ENCODE measurements at regions not wholly inside any gene's neighbourhood (a gene's known extent, or its start where the extent isn't known, plus 50 kb on each side); places are given as distances from the start of the nearest gene placed in this dataset.
"Not testable (repeated sequence)": the region's sequence is repeated elsewhere in the genome, so short reads cannot be mapped to it uniquely, and the experiment has no call there.

DNA sequence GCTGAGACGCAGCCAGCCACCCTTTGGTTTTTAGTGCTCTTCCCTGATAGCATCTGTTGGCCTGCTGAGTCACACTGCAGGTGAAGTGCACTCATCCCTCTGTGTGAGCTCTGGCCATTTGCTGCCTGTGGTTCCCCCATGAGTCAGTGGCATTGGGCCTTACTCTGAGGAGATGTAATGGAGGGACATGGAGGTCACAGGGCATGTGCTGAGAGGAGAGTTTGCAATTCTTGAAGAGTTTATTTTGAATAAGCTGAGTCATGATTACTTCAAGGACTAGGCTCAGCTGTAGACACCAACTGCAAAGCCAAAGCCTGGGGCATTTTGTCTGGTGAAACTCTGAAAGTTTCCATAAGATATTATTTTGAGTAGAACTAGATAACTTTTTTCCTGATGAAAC lies 200.3 kb downstream of the BCL2L11 start:
- DNase-seq, result not testable (repeated sequence)

DNA sequence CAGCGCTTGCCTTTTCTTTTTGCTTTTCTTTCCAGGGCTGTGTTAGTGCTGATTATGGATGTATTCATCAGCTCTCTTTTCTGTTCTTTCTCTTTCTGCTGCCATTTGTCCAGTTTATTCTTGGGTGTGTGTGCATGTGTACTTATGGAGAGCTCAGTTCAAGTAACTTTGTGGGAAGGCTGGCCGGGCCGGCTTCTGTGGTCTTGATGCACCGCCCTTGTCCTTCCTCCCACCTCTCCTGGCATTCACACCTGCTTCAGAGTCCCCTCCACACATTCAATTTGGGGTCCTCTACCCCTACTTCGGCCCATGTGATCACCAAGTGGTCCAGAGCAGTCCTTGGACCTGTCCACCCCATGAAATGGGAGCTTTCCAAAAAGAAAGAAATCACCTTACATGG lies 202.7 kb downstream of the BCL2L11 start:
- DNase-seq, result not testable (repeated sequence)

DNA sequence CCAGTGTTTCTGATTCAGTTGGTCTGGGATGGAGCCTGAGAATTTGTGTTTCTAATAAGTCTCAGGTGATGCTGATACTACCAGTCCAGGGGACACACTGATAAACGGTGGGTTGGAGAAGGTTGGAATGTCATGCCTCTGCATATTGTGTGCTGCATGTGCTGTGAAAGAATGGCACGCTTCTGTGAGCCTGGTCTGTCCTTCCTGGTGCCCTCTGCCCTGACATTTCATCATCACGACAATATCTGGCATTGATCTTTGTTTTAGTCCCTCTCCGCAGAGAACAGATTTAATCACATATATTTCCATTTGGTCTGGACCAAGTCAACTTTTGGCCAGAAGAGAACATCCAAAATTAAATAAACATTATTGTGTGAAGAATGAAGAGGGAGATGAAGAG lies 207.0 kb downstream of the BCL2L11 start:
- DNase-seq, result not testable (repeated sequence)

DNA sequence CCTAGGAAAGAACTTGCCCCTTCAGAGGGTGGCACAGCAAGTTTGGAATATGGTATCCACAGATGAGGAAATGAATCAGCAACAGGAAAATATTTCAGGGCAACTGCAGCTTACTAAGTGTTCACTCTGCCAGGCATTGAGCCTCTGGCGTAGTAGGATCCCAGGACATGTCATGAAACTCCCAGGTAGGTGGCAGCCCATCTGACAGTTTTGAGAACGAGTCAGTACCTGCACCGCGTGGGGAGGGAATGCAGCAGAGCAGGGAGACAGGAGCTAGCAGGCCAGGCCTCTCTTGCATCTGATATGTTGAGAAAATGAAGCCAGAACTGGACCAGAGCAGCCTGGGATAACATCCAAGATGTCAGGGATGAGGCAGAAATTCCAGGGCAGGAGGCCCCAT lies 208.6 kb downstream of the BCL2L11 start:
- not testable (repeated sequence) for DNase-seq

DNA sequence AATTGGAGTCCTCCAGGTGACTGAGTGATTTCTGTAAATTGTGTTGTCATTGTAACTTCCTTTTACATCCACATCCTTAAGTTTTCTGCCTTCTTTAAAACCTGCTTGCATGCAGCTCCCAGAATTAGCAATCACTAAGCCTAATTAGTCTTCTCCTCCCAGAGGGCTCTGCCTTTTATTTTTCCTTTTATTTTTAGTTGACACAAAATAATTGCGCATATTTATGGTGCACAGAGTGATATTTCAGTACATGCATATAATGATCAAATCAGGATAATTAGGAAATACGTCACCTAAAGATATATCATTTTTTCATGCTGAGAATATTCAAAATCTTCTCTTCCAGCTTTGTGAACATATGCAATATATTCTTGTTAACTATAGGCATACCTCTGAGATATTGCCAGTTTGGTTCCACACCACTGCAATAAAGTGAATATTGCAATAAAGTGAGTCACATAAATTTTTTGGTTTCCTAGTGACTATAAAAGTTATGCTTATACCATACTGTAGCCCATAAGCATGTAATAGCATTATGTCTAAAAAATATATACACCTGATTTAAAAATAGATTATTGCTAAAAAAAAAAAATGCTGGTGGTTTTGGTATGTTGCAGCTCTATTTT lies 210.5 kb downstream of the BCL2L11 start:
- not testable (repeated sequence) for DNase-seq

DNA sequence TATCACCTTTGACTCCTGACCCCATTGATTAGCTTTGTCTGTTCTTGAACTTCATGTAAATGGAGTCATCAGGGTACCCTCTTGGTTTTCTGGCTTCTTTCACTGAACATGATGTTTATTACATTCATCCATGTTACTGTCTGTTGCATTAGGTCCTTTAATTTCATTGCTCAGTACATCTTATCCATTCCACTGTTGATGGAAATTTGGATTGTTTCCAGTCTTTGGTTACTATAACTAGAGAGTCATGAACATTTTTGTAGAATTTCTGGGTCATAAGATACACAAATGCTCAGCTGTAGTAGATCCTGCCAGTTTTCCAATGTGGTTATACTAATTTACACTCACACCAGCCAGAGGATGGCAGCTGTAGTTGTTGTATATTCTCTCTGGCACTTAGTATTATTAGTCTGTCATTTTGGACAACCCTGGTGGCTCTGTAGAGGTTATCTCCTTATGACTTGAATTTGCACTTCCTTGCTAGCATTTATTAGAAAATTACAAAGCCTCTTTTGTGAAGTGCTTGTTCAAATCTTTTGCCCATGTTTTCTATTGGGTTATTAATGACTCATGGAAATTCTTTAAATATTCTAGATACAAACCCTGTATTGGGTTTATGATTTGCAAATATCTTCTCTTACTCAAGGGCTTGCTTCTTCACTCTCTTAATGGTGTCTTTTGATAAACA lies 214.7 kb downstream of the BCL2L11 start:
- not testable (repeated sequence) for DNase-seq

DNA sequence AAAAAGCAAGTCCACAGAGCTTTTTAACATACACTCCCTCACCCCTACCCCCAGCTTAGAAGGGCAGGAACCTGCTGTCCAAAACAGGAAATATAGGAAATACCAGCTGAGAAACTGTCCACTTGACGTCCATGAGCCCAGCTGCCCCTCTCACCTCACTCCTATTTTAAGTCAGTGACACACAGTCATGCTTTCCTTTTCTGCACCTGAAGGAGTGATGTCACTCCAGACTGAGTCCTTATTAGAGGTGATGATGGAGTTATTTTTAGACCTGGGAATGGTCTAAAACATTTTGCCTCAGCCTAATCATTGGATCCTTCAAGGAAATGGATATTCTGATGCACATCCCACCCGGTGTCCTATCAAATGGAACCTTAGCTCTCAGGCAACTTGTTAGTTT lies 217.8 kb downstream of the BCL2L11 start:
- DNase-seq, result not testable (repeated sequence)

DNA sequence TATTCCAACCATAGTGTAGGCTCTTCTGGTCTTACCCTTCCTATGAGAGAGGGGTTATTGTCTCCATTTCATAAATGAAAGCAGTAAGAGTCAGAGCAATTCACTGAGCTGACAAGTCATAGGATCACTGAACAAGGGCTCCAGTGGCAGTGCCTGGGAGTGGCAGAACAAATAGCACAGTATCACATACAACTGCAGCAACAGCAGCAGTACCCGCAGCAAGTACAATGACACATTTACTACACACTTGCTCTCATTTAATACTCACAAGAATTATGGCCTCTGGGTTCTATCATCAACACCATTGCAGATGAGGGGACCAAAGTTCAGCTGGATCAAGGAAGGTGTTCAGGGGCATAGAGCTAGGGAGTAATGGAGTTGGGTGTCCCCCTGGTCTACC lies 218.8 kb downstream of the BCL2L11 start:
- not testable (repeated sequence) for DNase-seq

DNA sequence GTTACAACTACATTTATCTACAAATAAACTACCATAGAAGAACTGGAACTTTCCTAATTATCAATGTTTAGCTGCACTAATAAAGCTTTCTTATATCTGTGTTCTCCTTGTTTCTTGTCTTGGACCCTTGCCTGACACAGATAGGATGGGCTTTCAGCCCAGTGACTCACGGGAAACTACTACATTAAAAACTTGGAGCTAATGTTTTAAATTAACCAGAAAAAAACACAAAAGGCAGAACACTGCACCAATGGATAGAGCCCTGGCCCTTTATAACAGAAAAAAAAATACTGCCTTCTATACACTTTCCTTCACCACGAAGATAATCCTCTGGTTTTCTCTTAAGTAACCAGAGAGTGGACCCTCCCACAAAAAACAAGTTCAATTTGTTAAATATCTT lies 223.9 kb downstream of the BCL2L11 start:
- not testable (repeated sequence) for DNase-seq

DNA sequence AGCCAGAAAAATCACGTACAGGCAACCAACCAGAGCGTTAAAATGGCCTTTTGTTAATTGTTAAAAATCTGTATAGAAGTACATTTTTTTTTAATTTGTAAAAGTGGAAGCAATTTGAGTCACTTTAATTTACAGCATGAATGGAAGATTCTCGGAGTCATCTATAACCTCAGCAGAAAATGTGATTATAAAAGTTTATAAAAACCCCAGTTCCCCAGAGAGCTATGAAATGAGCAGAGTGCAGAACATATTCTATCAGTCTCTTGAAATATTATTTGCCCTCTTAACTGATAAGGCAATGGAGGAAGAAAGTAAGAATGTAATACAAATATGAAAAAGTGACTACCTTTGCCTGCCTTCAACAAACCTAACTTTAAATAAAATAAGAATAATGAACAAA lies 224.7 kb downstream of the BCL2L11 start:
- DNase-seq, result not testable (repeated sequence)

DNA sequence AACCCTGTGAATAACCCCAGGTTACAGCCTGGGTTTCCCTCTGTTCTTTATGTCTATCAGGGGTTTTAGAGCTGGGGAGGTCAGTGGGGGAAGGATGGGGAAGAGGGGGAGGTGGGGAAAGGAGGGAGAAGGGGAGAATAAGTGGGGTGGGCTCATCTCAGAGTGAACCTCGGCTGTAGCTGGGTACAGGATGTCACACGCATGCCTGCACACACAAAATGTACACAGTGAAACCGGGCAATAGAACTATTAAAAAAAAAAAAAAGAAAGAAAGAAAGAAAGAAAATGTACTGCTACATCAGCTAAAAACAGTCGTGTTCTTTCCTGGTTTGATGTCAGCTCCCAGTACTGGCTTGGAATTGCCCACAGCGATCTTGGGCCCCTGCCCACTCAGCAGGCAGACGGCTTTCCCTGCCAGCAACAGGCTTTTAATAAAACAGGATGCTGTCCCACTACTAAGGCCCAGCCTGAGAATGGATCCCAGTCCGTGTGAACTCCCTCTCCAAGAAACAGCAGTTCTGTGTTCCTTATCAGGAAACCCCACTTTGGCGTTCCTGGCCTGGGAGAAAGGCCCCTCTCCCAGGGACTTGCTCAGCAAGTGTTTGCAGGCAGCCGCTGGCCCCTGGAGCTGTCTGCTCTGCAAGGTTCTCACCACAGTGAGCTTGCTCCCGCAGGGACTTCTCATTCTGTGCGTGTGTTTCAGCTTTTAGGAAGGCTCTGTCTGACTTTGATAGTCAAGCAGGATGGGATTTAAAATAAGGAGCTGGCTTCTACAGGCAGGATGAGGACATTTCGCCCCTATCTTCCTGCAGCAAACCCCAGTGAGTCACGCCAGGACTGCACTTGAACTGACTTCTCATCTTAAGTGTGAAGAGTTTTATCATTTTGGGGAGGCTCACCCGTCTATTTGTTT lies 225.6 kb downstream of the BCL2L11 start:
- not testable (repeated sequence) for DNase-seq

DNA sequence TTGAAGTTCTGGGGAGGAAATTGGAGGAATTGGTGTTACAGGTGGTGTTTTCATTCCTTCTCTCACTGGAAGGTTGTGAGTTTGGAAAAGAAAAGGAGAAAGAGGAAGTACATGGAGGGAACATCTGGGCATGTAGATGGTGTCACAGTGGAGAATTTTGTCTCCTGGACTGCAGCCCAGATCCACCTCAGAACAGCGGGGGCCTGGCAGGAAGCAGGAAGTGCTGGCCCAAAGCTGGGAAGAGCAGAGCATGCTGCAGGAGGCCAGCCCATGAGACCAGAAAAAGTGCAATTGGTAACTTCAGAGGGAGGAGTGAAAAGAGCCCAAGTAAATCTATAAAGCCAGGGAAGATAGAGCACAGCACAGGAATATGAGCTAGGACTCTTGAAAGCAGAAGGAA lies 227.0 kb downstream of the BCL2L11 start:
- not testable (repeated sequence) for DNase-seq

DNA sequence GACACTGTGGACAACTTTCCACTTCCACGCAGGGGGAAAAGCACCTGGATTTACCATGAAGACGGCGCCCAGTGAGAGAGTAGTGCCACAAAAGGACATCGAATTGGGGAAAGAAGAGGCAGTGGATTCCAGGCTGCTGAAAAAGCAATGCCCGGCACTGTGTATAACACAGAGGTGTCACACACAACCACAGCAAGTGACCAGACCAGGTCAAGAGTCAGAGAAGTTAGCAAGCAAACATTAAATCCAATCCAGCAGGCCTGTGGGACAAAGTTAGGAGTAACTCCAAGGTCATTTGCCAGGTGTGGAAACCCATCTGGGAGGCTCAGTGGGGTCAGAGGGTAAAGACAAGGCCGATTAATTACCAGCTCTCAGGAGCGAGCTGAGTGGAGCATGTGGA lies 227.6 kb downstream of the BCL2L11 start:
- DNase-seq, result not testable (repeated sequence)

DNA sequence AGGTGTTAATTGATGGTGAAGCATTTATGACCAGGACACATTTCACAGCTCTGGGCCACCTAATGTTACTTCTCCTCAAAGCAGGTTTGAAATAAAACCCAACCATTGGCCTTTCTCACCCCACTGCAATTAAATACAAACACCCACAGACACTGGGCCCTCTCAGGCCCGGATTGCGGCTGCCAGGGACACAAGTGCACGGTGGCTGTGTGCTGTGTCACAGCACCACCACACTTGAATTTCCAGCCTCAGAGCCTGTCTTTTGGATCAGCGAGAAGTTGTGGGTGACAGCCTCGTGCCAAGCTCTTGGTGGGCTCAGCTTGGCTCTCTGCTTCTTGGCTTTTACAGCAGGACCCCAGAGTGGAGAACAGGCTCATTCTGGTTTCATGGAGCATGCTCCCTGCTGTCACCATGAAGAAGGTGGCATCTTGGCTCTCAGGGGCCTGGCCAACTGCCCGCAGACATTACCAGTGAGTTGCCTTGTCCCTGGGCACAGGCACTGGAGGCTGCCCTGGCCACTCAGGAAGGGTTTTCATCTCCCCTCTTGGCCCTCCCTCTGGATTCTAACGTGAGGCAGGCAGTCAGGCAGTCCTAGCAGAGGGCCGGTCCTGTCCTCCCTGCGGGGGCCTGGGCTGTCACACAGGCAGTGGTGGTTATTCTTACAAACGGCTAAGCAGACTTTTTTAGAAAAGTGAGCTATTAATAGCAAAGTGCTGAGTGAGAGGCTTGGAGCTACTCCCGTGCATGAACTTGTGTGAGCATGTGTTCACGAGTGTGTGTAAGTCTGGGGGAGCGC lies 234.5 kb downstream of the BCL2L11 start:
- not testable (repeated sequence) for DNase-seq

DNA sequence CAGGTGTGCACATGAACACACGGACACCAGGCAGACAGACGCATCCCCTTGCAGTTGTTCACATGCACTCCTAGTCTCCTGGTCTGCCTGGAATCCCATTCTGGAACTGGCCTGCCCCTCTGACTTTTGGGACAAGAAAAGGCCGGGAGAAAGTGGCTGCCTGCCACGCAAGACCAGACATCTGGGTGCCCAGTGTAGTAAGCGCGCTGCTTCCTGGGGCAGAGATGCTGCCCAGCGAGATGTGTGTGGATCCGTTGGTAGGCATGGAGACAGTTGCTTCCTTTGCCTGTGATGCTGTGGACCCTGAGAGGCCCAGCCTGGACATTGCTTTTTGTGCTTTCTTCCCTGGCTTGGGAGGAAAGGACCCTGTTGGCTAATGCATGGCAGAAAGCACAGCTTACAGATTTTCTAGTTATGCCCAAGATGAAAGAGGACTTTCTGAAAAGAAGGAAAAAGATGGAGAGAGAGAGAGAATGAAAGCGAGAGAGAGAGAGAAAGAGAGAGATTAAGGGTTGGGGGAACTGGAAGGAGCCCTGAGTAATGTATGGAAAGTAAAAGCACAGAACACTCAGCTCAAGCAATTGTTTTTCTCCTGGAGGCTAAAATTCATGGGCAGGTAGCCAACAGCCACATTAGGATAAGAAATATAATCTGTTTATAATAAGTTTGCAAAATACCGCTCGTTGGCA lies 235.3 kb downstream of the BCL2L11 start:
- DNase-seq, result not testable (repeated sequence)

DNA sequence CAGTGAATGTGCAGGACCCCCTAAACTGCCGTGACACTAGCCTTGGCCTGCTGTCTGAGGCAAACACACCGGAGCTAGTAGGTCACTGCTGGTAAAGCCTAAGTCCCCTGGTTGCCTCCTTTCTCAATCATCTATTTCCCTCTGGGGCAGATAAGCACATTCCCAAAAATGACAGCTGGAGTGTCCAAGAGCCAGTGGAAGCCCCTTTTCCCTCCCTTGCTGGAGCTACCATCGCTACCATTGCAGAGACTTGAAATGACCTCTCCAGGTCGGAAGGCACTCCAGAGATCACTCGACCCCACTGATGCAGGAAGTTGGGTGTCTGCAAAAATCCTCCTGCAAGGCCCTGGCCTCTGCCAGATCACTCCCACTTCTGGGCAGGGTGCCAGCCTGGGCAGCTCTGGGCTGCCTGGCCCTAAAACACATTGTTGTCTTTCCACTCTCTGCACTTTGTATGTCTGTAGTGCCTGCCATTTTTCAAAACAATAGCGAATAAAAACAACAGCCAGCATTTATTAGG lies 235.9 kb downstream of the BCL2L11 start:
- not testable (repeated sequence) for DNase-seq

DNA sequence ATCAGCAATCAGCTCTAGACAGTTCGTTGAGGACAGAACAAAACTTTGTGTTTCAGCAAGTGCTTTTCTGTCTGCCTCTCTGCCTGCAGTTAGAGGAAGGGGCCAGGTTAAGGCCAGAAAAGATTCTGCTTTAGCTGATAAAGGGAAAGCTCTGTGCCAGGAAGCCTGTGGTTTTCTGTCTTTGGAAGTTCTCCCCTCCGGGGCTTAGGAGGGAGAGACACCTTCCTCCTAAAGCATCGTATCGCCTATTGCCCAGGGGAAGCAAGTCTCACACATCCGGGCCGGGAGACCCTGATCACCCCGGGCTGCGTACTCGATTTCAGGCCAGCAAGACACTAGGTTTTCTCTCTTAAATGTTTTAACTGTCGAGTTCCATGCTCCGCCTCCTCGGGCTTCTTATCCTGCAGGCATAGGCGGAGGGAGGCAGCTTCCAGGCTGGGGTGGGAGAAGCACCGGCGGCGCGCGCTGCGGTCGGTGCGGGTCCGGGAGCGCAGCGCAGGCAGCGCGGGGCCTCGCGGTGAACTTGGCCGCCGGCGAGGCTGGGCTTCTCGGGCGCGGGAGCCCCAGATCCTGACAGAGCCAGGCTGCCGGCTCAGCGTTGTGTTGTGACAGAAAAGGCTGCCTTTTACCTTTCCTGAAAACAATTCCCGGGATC lies 245.4 kb downstream of the BCL2L11 start:
- DNase-seq, result not testable (repeated sequence)

DNA sequence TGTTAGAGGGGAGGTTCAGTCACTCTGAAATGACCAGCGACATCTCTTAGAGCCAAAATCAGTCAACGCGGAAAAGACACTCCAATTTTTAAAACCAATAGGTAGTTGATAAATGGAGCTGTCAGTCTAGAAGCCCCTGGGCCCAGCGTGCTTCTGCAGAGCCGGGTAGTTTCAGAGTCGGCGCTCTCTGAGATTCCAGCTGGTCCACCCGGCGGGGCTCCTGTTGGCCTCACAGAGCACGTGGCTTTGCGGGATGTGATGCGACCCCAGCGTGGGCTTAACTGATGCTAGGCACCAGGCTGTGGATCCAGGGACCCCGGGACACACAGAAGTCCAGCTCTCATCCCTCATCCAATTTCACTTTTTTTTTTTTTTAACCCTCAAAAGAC lies 245.9 kb downstream of the BCL2L11 start:
- not testable (repeated sequence) for DNase-seq

DNA sequence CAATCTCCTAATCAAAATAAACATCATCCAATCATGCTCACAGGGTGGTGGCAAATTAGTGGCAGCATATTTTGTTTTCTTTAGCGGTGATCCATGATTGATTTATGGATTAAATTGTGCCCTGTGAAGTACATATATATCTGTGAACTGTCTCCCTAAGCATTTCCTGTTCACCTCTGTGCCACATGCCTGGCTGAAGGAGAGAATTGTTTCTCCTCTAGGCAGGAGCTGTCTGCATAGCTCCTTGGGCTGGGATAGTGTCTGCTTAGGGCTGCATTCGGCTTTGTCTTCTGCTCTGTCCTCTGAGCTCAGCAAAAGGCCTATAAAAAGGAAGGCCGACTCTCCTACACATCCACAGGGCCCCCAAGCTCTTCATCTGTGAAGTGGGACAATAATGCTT lies 246.4 kb downstream of the BCL2L11 start:
- DNase-seq, result not testable (repeated sequence)

DNA sequence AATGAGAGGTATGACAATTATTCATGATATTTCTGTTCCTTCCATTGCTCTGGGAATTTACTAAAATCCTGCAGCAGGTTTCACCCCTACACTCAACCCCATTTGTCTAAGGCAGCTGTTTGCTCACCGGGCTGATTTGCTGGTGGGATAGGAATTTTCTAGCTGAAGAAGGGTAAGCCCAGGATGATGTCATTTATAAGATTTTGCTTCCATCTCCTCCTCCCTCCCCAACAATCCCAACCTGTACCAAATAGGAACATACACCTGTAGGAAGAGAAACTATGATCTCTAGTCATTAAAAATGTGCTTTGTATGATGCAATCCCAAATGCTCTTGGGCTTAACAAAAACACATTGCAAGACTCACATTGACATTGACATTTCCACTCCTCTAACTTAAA lies 247.2 kb downstream of the BCL2L11 start:
- not testable (repeated sequence) for DNase-seq

DNA sequence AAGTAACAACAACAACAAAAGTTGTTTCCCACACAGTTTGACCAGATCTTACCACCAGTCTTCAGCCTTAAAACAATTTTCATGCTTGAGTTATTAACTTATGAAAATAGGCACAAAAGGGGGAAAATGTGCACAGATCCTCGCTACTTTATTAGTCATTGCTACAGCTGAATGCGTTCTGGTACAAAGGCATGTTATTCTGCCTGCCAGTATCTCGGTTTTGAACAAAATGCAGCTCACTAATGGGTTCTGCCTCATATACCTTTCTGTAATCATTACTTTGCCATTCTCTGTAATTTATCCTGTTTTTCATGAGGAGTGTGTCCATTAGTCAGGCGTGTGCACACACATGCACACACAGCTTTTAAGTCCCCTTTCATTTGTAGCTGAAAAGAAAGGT lies 247.6 kb downstream of the BCL2L11 start:
- not testable (repeated sequence) for DNase-seq
